Heart left ventricle (tissue), 13 donors: ENCODE measurements at regions not wholly inside any gene's neighbourhood (a gene's known extent, or its start where the extent isn't known, plus 50 kb on each side); places are given as distances from the start of the nearest gene placed in this dataset.

Source experiments
- POLR2A ChIP-seq, 2 donors: fragments of 450-650 bp; IDR thresholded peaks; one replicate each; pipeline ENCODE4 v1.6.1; 2017; ENCODE audit warnings: antibody characterized with exemption in 2 of 2, mild to moderate bottlenecking in 2 of 2, moderate library complexity in 2 of 2
- TF ChIP-seq, protein P1 (sequence below), 12 donors: fragments of 200-600 bp; sonication (generic) in 4 of 12; IDR thresholded peaks; one replicate each; pipeline versions ENCODE4 v1.5.0 to v1.8.0; 2018 to 2022; ENCODE audit warnings: antibody characterized with exemption in 12 of 12, mild to moderate bottlenecking in 5 of 12
- donor health status: ischemic (EF 13 %, LVEDD 7.1; RV severe dilation, severe dysfunction).
- donor health status: DM: no; HTN: yes; CAD: no.
- donor health status: DM: no; HTN: no; CAD: no.
- donor health status: ischemic (EF 25% LVEDD 6.9; RV normal size, moderate dysfunction).
- donor health status: ischemic (EF 25% LVEDD 5.7; RV mildly dilated, moderate dysfunction).
- donor health status: ischemic (EF 35%, LVEDD 5.7; RV mildly dilated, moderate dysfunction).
- donor health status: nonischemic (EF 11% LVEDD 7.7; RV severe dilation, severe dysfunction).
- donor health status: DM: yes; HTN: yes; CAD: no.
- donor health status: PGD.
- donor health status: ischemic (EF 29% LVEDD 5.4; RV normal size, mild dysfunction).
- donor health status: nonischemic (EF 23%, LVEDD 6.1; RV moderate dilation, normal function).

DNA sequence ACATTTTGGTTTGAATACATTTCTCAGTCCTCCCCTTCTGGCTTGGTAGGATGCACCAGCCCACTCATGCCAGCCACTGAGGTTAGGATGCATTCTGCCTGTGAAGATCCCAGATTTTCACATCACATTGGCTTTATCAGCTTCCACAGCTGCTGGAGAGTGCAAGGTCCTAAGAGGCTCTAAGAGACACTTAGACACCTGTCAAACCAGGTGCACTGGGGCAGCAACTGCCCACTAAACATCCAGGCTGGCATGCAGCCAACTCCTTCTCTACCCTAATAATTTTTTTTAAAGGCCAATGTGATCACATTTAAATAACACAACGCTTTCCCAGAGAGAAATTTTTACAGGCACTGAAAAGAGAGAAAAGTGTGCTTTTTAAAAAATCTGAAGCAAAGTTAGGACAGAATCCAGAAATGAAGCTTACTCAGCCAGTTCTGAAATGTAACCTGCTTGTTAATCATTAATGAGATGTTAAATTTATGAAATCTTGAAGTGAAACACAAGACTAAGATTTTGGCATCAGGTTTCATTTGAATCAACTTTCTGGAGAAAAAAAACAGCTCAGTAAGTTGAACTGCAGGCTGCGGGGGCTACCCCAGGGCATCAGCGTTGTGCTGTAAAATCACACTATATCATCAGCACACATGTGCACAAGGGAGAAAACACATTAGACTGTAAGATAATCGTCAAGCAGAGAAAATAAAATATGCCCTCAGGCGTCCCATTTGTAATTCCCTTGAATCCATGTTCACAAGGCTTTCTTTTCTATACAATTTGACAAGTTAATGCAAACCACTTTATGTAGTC, 312.9 kb downstream of the ZBBX start:
- TF ChIP-seq, protein P1, sequence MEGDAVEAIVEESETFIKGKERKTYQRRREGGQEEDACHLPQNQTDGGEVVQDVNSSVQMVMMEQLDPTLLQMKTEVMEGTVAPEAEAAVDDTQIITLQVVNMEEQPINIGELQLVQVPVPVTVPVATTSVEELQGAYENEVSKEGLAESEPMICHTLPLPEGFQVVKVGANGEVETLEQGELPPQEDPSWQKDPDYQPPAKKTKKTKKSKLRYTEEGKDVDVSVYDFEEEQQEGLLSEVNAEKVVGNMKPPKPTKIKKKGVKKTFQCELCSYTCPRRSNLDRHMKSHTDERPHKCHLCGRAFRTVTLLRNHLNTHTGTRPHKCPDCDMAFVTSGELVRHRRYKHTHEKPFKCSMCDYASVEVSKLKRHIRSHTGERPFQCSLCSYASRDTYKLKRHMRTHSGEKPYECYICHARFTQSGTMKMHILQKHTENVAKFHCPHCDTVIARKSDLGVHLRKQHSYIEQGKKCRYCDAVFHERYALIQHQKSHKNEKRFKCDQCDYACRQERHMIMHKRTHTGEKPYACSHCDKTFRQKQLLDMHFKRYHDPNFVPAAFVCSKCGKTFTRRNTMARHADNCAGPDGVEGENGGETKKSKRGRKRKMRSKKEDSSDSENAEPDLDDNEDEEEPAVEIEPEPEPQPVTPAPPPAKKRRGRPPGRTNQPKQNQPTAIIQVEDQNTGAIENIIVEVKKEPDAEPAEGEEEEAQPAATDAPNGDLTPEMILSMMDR (IDR thresholded peaks at IDR 0.05) = no peak
- TF ChIP-seq POLR2A (IDR thresholded peaks at IDR 0.05) = no peak
